ENCODE measurements at regions not wholly inside any gene's neighbourhood (a gene's known extent, or its start where the extent isn't known, plus 50 kb on each side); places are given as distances from the start of the nearest gene placed in this dataset.
"Not testable (repeated sequence)": the region's sequence is repeated elsewhere in the genome, so short reads cannot be mapped to it uniquely, and the experiment has no call there.

DNA sequence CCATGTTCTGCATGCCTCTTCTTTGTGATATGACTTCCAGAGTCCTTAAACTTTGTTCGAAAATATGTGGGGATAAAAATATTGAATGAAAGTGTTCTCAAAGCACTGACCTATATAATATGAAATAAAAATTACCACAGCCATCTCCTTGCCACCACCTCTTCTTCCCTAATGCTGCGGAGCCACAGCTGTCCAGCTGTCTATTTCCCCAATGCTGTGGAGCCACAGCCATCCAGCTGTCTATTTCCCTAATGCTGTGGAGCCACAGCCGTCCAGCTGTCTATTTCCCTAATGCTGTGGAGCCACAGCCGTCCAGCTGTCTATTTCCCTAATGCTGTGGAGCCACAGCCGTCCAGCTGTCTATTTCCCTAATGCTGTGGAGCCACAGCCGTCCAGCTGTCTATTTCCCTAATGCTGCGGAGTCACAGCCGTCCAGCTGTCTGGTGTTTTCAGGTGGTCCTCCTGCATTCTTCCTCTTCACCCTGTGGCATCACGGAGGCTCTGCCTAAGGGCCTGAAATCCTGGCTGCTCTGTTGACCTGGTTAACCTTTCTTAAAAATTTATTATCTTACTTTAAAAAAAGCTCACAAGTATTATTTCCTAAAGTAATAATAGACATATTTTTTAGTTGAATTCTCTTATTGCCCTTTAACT is 266.1 kb upstream of the MEX3C start:
- DNase-seq = no peak

DNA sequence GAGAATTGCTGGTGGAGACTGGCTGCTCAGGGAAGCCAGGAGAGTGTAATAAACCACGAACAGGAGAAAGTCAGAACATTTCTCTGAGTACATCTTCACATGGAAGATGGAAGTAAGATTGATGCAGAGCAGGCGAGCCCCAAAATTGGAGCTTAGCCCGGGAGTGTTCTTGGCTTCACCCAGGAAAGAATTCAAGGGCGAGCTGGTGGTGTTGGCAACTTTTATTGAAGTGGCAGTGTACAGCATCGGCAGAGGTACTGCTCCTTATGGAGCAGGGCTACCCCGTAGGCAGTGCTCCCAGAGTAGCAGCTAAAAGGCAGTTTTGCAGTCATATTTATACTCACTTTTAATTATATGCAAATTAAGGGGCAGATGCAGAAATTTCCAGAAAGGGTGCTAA is 281.4 kb upstream of the MEX3C start:
- no peak for DNase-seq

DNA sequence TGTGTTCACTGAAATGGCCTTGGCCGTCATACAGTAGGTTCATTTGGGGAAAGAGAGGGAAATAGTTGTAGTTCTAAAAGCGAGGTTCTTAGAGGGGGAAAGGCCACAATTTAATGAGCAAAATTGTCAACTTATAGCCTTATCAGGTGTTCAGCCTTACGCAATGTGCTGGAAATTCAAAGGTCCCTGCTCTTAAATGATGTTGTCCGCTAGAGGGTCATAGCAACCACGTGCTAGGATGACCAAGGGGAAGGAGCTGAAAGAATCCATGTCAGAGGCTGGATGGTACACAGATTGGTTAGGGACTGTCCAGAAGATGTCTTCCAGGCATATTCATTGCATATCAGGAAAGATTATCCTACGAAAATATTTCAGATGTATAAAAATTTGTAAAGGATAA is 282.3 kb upstream of the MEX3C start:
- no peak for DNase-seq

DNA sequence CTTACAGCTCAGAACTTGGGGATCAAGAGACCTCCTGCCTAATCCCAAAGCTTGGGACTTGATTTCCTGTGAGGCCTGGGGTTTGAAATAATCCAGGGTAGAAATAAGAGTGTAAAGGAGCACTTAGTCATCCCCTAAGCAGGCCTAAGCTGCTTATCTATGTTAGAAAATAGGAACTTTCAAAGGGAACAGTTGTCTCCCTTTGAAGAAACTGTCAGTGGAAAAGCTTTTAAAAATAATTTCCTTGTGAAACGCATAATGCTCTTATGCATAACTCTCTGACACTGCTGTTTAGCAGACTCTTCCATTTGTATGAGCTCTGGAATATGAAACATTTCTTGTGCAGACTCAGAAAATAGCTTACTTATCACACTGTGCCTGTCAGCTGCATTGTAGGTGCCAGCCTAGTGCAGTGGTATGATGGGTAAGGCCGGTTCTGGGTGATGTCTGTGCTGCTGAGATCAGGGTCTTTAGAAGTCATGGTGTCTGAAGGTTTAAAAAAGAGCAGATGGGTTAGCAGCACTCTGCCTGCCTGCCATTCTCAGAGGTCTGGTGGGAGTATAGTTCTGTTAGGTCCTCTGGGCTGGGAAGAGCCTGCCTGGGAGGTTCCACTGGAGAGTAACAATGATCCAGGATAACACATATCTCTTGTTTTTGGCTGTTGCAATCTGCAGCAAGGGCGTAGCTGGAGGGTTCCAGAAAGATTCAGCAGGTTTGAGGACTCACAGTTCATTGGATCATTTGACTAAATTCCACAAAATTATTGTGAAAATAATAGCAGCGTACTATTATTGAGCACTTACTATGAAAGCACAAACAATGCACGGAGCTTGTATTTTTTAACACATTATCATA is 283.2 kb upstream of the MEX3C start:
- no peak for DNase-seq

DNA sequence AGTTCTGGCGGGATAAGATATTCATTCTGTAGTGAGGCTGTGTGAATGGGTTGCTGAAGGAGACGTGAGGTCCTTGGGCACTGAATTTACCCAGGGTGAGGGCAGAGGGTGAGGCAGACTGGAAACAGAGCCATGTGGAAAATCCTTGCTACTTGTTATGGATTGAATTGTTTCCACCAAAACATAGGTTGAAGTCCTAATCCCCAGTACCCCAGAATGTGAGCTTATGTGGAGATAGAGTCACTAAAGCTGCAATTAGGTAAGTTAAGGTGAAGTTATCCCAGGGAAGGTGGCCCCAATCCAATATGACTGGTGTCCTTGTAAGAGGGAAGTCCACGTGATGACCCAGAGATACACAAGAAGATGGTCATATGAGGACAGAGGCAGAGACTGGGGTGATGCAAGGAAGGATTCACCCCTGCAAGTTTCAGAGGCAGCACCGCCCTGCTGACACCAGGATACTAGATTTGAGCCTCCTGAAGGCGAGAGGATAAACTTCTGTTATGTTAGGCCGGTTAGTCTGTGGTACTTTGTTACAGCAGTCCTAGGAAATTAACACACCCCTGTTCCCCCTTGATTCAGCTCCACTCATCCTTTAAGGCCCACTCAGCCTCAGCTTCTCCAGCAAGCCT is 289.4 kb upstream of the MEX3C start:
- DNase-seq = no peak

- no peak for DNase-seq
Observed at GRCh38 chr18:51490417-51490816, 292.9 kb upstream of the MEX3C start.

- no peak for DNase-seq
Observed at GRCh38 chr18:51490860-51491259, 293.4 kb upstream of the MEX3C start.

DNA sequence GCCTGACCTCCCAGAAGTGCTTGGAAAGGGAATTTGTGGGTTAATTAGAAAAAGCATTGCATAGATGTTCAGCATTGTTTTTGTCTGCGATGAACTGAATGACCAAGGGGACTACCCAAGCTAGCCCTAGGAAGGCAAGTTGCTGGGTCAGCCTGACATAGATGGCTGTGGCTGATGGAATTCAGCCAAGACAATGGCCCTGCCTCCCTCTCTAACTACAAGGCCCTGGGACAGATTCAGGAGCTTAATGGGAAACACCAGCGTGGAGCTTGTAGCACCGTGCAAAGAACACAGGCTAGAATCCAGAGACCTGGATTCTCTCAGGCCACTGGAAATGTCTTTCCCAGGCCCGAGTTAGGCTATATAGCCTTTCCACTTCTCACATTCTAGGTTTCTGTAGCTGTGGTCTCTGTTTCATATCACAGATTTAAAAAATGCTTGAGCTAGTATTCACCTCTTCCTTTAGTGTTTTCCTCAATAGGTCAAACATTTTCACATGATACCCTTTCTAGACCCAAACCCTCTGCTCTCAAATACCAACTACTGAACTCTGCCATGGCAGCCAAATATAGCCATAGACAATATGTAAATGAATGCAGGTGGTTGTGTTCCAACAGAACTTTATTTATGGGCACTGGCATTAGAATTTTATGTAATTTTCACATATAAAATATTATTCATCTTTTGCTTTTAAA is 294.3 kb upstream of the MEX3C start:
- no peak for DNase-seq

DNA sequence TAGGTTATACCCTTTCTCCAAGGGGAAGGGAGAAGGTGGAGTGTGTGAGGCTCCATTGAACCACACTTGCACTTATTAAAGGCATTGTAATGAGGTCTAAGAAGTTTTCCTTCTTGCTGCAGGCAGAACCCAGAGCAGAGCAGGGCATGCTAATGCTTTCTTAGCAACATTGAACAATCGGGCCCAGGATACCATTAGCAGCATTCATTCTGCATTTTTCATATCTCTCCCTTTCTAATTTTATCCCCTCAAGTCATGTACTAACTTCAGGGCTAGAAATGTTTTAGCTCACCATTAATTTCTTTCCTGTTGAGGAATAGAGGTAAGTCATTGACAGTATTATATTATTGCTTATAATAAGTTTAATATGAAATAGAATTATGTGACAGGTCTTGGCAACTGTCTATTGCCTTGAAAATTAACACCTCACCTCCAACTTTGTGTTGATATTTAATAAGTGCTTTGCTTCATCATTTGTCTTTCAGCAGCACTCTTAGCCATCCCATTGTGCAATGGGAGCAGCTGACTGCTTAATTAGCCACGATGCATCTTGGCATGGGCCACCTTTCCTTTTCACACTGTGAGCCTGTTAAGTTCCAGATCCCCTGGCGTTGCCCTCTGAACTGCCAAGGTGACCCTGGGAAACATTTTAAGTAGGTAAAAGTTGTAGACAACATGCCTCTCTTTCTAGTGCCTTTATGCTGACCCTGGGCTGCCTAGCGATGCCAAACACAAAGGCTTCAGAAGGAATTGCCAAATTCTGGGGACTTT is 300.8 kb upstream of the MEX3C start:
- DNase-seq = no peak

DNA sequence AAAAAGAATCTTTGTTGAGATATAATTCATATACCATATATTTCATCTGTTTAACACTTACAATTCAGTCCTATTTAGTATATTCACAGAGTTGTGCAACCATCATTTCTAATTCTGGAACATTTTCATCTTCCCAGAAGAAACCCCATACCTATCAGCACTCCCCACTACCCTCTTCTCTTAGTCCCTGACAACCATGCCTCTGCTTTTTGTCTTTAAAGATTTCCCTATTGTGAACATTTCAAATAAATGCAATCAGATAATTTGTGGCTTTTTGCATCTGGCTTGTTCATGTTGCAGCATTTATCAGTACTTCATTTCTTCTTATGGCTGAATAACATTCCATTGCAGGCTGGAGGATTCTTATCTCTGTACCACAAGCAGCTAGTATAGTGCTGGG is 305.9 kb upstream of the MEX3C start:
- no peak for DNase-seq

DNA sequence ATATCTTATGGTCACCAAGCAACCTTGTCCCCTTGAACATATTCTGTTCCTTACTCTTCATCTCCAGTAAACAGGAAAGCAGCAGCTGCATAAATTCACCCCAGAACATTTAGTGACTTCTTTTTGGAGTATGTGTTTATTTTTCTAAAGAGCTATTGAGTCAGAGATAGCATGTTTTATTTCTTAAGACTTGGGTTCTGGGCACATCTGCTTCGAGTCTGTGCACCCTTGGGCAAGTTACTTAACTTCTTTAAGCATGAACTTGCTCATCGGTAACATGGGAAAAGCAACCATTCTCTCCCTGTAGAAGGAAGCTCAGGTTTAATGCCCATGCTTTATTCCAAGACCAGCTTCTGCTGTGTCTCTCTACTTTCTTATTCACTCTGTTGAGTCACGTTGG is 309.3 kb upstream of the MEX3C start:
- no peak for DNase-seq

- DNase-seq = not testable (repeated sequence)
Observed at GRCh38 chr18:51508410-51508809, 310.9 kb upstream of the MEX3C start.

- no peak for DNase-seq
Observed at GRCh38 chr18:51510020-51510419, 312.5 kb upstream of the MEX3C start.

- DNase-seq = no peak
Observed at GRCh38 chr18:51513517-51513916, 316.0 kb upstream of the MEX3C start.

DNA sequence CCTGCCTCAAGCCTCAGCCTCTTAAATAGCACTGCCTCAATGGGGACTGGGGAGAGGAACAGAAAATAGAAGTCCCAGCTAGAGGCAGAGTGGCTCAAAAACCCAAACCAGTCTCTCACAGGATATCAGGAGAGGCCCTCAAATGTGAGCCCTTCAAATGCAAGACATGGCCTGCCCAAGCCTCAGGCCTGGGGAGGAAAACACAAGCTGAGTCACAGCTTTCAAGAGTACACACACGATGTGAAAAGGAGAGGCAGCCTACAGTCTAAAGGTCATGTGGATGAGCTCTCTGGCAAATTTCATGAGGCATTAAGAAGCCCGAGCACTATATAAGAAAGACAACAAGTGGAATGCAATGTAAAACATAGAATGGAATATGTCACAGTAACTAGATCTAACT is 316.6 kb upstream of the MEX3C start:
- no peak for DNase-seq

DNA sequence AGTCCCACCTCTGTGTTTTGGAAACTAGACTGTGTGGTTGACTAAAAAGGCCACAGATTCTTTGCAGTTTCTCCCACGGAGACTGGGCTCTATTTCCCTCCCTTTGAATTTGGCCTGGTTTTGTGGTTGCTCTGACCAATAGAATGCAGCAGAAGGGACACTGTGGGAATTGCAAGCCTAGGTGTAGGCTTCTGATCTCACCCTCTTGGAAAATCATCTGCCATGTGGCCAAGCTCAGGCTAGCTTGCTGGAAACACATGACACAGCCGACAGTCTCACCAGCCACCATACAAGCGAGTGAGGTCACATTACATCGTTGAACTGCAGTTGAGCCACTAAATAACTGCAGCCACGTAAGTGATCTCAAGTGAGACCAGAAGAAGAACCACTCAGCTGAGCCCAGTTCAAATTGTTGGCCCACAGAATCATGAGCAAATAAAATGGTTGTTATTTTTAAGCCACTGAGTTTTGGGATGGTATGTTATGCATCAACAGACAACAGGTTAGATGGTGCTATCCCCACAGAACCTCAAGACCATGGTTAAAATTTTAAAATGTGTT is 319.1 kb upstream of the MEX3C start:
- no peak for DNase-seq

- DNase-seq = no peak
Observed at GRCh38 chr18:51519571-51519970, 322.1 kb upstream of the MEX3C start.

DNA sequence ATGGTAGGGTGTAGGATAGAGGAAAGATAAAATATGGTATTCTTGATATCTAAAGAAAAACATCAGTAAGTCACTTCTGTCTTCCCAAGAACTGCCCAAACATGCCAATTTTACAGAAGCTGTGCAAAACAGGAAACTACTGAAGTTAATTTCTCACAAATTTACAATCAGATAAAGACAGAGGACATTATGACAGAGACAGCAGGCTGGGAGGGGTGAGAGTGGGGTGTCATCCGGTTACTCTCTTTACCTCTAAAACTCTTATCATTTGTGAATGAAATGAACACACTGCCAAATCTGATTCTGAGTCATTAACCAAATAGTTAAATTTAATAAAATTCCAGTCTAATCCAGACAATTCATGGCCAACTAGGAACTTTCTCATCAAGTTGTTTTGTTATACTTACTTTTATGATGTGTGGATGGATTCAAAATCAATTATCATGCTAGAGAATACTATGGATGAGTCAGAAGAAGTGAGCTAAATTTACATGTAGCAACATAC is 323.2 kb upstream of the MEX3C start:
- DNase-seq = no peak

GRCh38 chr18:51522338-51522737 is 324.9 kb upstream of the MEX3C start:
- DNase-seq = no peak

- no peak for DNase-seq
Observed at GRCh38 chr18:51522821-51523220, 325.3 kb upstream of the MEX3C start.

DNA sequence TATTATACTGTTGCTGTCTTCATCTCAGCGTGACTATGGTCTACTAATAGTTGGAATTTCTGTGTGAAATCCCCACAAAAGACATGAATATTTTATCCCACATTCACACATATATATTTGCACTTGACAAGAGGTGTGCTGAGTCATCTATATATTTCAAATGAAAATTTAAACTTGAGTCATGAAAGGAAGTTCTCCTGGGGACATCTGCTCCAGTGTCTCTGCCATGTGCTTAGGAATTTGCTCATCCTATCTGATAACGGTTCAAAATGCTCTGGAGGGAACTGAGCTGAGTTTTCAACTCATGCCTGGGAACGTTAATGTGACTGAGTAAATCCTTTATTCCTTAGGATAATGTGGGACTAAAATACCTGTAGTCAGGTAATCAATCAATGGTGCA is 326.2 kb upstream of the MEX3C start:
- DNase-seq = no peak
